GM12878 (cell line): ENCODE measurements at regions not wholly inside any gene's neighbourhood (a gene's known extent, or its start where the extent isn't known, plus 50 kb on each side); places are given as distances from the start of the nearest gene placed in this dataset.

Source experiments
- CREB1 ChIP-seq: IDR thresholded peaks from 2 replicates; pipeline ENCODE4 v1.6.1; 2012; ENCODE audit warnings: low read depth, mild to moderate bottlenecking, inconsistent platforms
- MXI1 ChIP-seq: fragments of 150-350 bp; IDR thresholded peaks from 2 replicates; pipeline ENCODE4 v1.6.1; 2011; ENCODE audit warnings: low read depth, mild to moderate bottlenecking, inconsistent platforms, low read length, improper control_type of control experiment
- PAX5 ChIP-seq: IDR thresholded peaks from 2 replicates; pipeline ENCODE4 v1.6.1; 2011; ENCODE audit warnings: low read depth, low read length, borderline replicate concordance
- POLR2A ChIP-seq: IDR thresholded peaks from 2 replicates; pipeline ENCODE4 v1.6.1; 2011; ENCODE audit warnings: low read depth, mild to moderate bottlenecking, low read length
- POLR2AphosphoS5 ChIP-seq: IDR thresholded peaks from 2 replicates; pipeline ENCODE4 v1.6.1; 2011; ENCODE audit warnings: mild to moderate bottlenecking, low read length, inconsistent platforms
- PRDM15 ChIP-seq: fragments of 450-650 bp; formaldehyde crosslinking; IDR thresholded peaks from 2 replicates; pipeline ENCODE4 v1.4.0; 2020; ENCODE audit warnings: mild to moderate bottlenecking, moderate library complexity
- ZBTB40 ChIP-seq: fragments of 450-650 bp; IDR thresholded peaks from 2 replicates; pipeline ENCODE4 v1.6.1; 2016; ENCODE audit warnings: mild to moderate bottlenecking, moderate library complexity, borderline replicate concordance
- ZNF24 ChIP-seq: fragments of 450-650 bp; IDR thresholded peaks from 2 replicates; pipeline ENCODE4 v1.6.1; 2017; ENCODE audit warnings: antibody characterized with exemption, mild to moderate bottlenecking
- ZSCAN29 ChIP-seq: fragments of 450-650 bp; IDR thresholded peaks from 2 replicates; pipeline ENCODE4 v1.6.1; 2017; ENCODE audit warnings: mild to moderate bottlenecking, moderate library complexity
- TF ChIP-seq, protein P1 (sequence below), 3 experiments: IDR thresholded peaks in 2 of 3; conservative IDR thresholded peaks in 1 of 3; 2 replicates each; pipeline ENCODE4 v1.5.1; 2011; ENCODE audit warnings: low read depth in 3 of 3, low read length in 3 of 3, mild to moderate bottlenecking in 3 of 3, control low read depth in 2 of 3, moderate library complexity in 2 of 3, inconsistent platforms in 1 of 3, mixed read lengths in 1 of 3; ENCODE audit not compliant: control insufficient read depth in 2 of 3, insufficient read depth in 1 of 3; ENCODE audit errors: extremely low read depth in 1 of 3
- TF ChIP-seq, protein P2 (sequence below): IDR thresholded peaks from 2 replicates; pipeline ENCODE4 v1.6.1; 2011; ENCODE audit warnings: low read depth, low read length, improper control_type of control experiment, borderline replicate concordance

- no peak for TF ChIP-seq POLR2AphosphoS5
- no peak for TF ChIP-seq CREB1
- no peak for TF ChIP-seq POLR2A
- no peak for TF ChIP-seq PRDM15 (CRISPR knock-in tag)
- no peak for TF ChIP-seq ZNF24
- TF ChIP-seq PAX5: no peak
- TF ChIP-seq MXI1: no peak
- TF ChIP-seq, protein P1, sequence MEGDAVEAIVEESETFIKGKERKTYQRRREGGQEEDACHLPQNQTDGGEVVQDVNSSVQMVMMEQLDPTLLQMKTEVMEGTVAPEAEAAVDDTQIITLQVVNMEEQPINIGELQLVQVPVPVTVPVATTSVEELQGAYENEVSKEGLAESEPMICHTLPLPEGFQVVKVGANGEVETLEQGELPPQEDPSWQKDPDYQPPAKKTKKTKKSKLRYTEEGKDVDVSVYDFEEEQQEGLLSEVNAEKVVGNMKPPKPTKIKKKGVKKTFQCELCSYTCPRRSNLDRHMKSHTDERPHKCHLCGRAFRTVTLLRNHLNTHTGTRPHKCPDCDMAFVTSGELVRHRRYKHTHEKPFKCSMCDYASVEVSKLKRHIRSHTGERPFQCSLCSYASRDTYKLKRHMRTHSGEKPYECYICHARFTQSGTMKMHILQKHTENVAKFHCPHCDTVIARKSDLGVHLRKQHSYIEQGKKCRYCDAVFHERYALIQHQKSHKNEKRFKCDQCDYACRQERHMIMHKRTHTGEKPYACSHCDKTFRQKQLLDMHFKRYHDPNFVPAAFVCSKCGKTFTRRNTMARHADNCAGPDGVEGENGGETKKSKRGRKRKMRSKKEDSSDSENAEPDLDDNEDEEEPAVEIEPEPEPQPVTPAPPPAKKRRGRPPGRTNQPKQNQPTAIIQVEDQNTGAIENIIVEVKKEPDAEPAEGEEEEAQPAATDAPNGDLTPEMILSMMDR (IDR thresholded peaks at IDR 0.05 in 2 of 3, conservative IDR thresholded peaks at IDR 0.05 in 1 of 3; ENCODE audit: control insufficient read depth in 2 of 3, extremely low read depth in 1 of 3, insufficient read depth in 1 of 3, low read depth in 3 of 3, low read length in 3 of 3): no peak
- TF ChIP-seq, protein P2, sequence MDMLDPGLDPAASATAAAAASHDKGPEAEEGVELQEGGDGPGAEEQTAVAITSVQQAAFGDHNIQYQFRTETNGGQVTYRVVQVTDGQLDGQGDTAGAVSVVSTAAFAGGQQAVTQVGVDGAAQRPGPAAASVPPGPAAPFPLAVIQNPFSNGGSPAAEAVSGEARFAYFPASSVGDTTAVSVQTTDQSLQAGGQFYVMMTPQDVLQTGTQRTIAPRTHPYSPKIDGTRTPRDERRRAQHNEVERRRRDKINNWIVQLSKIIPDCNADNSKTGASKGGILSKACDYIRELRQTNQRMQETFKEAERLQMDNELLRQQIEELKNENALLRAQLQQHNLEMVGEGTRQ: no peak
- TF ChIP-seq ZBTB40: no peak
- TF ChIP-seq ZSCAN29: no peak
These were observed 97.4 kb downstream of the SETD4 start for GRCh38 chr21:35962917-35963316.
